Endodermal cell (in vitro differentiated cells): ENCODE measurements at regions not wholly inside any gene's neighbourhood (a gene's known extent, or its start where the extent isn't known, plus 50 kb on each side); places are given as distances from the start of the nearest gene placed in this dataset.

Experiments used
- DNase-seq: peaks from one replicate; pipeline ENCODE4 v3.0.0-alpha.2; 2017
- H3K27ac ChIP-seq: 2 replicates; pipeline ENCODE4 v1.5.1; 2013; ENCODE audit warnings: mild to moderate bottlenecking, low read depth, low read length, moderate library complexity
- H3K27me3 ChIP-seq: 2 replicates; pipeline ENCODE4 v1.6.1; 2013; ENCODE audit warnings: mild to moderate bottlenecking, low read length, moderate library complexity; ENCODE audit not compliant: insufficient read depth, control insufficient read depth, poor library complexity, severe bottlenecking
- H3K36me3 ChIP-seq: 2 replicates; pipeline ENCODE4 v1.7.0; 2013; ENCODE audit warnings: mild to moderate bottlenecking, low read length, moderate library complexity; ENCODE audit not compliant: control insufficient read depth, insufficient read depth
- H3K4me1 ChIP-seq: one replicate; pipeline ENCODE4 v1.7.0; 2013; ENCODE audit warnings: low read length; ENCODE audit not compliant: control insufficient read depth, insufficient read depth
- H3K4me3 ChIP-seq: 2 replicates; pipeline ENCODE4 v1.5.1; 2013; ENCODE audit warnings: mild to moderate bottlenecking, low read length, moderate library complexity
- H3K9ac ChIP-seq: 2 replicates; pipeline ENCODE4 v1.6.1; 2013; ENCODE audit warnings: mild to moderate bottlenecking, low read length, moderate library complexity; ENCODE audit not compliant: poor library complexity, severe bottlenecking; ENCODE audit errors: extremely low read depth
- H3K9me3 ChIP-seq: 2 replicates; pipeline ENCODE4 v1.6.1; 2013; ENCODE audit warnings: mild to moderate bottlenecking, low read length, moderate library complexity; ENCODE audit not compliant: control insufficient read depth
- H3K27ac Mint-ChIP-seq: 2 replicates; pipeline ENCODE4 v1.8.0; 2020; ENCODE audit warnings: mixed read lengths
- H3K27me3 Mint-ChIP-seq: 2 replicates; pipeline ENCODE4 v1.8.0; 2021; ENCODE audit warnings: mild to moderate bottlenecking, mixed read lengths; ENCODE audit not compliant: insufficient read depth
- H3K36me3 Mint-ChIP-seq: 2 replicates; pipeline ENCODE4 v1.8.0; 2020; ENCODE audit warnings: low read depth, mixed read lengths
- H3K4me1 Mint-ChIP-seq: 2 replicates; pipeline ENCODE4 v1.8.0; 2020; ENCODE audit warnings: mixed read lengths
- H3K4me3 Mint-ChIP-seq: 2 replicates; pipeline ENCODE4 v1.8.0; 2020; ENCODE audit warnings: mild to moderate bottlenecking, moderate library complexity, mixed read lengths
- H3K9me3 Mint-ChIP-seq: 2 replicates; pipeline ENCODE4 v1.8.0; 2020; ENCODE audit warnings: mild to moderate bottlenecking, mixed read lengths
- CTCF ChIP-seq: fragments of 200-600 bp; sonication (generic); conservative IDR thresholded peaks from 2 replicates; pipeline ENCODE4 v1.5.0; 2021; ENCODE audit warnings: antibody characterized with exemption, mild to moderate bottlenecking
- WGBS, 2 experiments: methylation state at CpG; one replicate each; pipeline versions ENCODE4 v1.1.5 to v1.1.7; 2013; ENCODE audit warnings: missing lambda C conversion rate in 2 of 2, mixed read lengths in 1 of 2; ENCODE audit not compliant: insufficient coverage in 1 of 2, insufficient read length in 1 of 2; 5-methylcytosine and 5-hydroxymethylcytosine counted together

- 92 to 100% methylated on average over 2 to 4 of the region's 4 CpGs for WGBS, 2 experiments
- H3K4me3 Mint-ChIP-seq = no peak overlapping the region
- no peak for TF ChIP-seq CTCF
Observed at GRCh38 chr14:80419769-80420168, 208.5 kb upstream of the DIO2 start.

GRCh38 chr14:80419345-80419744 lies 208.0 kb upstream of the DIO2 start:
- Histone ChIP-seq H3K27me3 (peaks cover 10% of the 10 kb centered on the region), H3K4me1 (no peaks in the 10 kb centered on the region), H3K27ac (no peak overlapping the region), H3K9ac (no peak overlapping the region), H3K9me3 (no peaks in the 10 kb centered on the region), H3K36me3 (no peaks in the 10 kb centered on the region), H3K4me3 (no peak overlapping the region)
- no peak overlapping the region for H3K27ac Mint-ChIP-seq
- no peaks in the 10 kb centered on the region for H3K36me3 Mint-ChIP-seq
- H3K9me3 Mint-ChIP-seq = no peaks in the 10 kb centered on the region
- no peak for DNase-seq
- 84 to 100% methylated on average over 1 to 2 of the region's 2 CpGs for WGBS, 2 experiments
- no peaks in the 10 kb centered on the region for H3K4me1 Mint-ChIP-seq
- TF ChIP-seq CTCF = no peak
- H3K27me3 Mint-ChIP-seq = peaks cover 6% of the 10 kb centered on the region
- no peak overlapping the region for H3K4me3 Mint-ChIP-seq

More at GRCh38 chr14:80419769-80420168, 208.5 kb upstream of the DIO2 start:
- Mint-ChIP-seq H3K27me3 (peaks cover 6% of the 10 kb centered on the region), H3K9me3 (no peaks in the 10 kb centered on the region), H3K36me3 (no peaks in the 10 kb centered on the region), H3K4me1 (no peaks in the 10 kb centered on the region), H3K27ac (no peak overlapping the region)
- Histone ChIP-seq H3K27ac (peak overlapping the region; percentile 13), H3K4me3 (no peak overlapping the region), H3K36me3 (no peaks in the 10 kb centered on the region), H3K9ac (no peak overlapping the region), H3K4me1 (no peaks in the 10 kb centered on the region), H3K9me3 (no peaks in the 10 kb centered on the region), H3K27me3 (peaks cover 10% of the 10 kb centered on the region)
- no peak for DNase-seq

GRCh38 chr14:80415636-80416035 lies 204.3 kb upstream of the DIO2 start:
- no peak overlapping the region for H3K4me3 Mint-ChIP-seq
- no peak overlapping the region for H3K27ac Mint-ChIP-seq
- Histone ChIP-seq H3K36me3 (no peaks in the 10 kb centered on the region), H3K9me3 (no peaks in the 10 kb centered on the region), H3K27me3 (peaks cover 6% of the 10 kb centered on the region), H3K27ac (no peak overlapping the region), H3K4me3 (no peak overlapping the region), H3K9ac (no peak overlapping the region), H3K4me1 (no peaks in the 10 kb centered on the region)
- H3K4me1 Mint-ChIP-seq = no peaks in the 10 kb centered on the region
- peaks cover 10% of the 10 kb centered on the region for H3K27me3 Mint-ChIP-seq
- H3K9me3 Mint-ChIP-seq = no peaks in the 10 kb centered on the region
- no peaks in the 10 kb centered on the region for H3K36me3 Mint-ChIP-seq
- 88 to 90% methylated on average over 4 of the region's 4 CpGs for WGBS, 2 experiments
- no peak for DNase-seq
- TF ChIP-seq CTCF = no peak
